NCI-H146 treated with DMSO at 0.1 percent for 48 hours (cell line): ENCODE measurements at regions not wholly inside any gene's neighbourhood (a gene's known extent, or its start where the extent isn't known, plus 50 kb on each side); places are given as distances from the start of the nearest gene placed in this dataset.
A peak's percentile ranks its signal among the peaks of the same experiment; 100 is the strongest.

Experiments
- DNase-seq: peaks from one replicate; lab custom pipeline; 2025; ENCODE audit not compliant: unreplicated experiment; lab: John Stamatoyannopoulos, UW

- DNase-seq = no peak
These were observed 263.3 kb upstream of the KLF6 start for GRCh38 chr10:4048236-4048864.

- DNase-seq = no peak
These were observed 261.8 kb upstream of the KLF6 start for GRCh38 chr10:4046712-4047354.

GRCh38 chr10:4046030-4046429, 261.0 kb upstream of the KLF6 start:
- no peak for DNase-seq

GRCh38 chr10:4043897-4044665, 259.1 kb upstream of the KLF6 start:
- no peak for DNase-seq

GRCh38 chr10:4041635-4042034, 256.6 kb upstream of the KLF6 start:
- DNase-seq = no peak

GRCh38 chr10:4038000-4038399, 253.0 kb upstream of the KLF6 start:
- no peak for DNase-seq

GRCh38 chr10:4035599-4035945, 250.6 kb upstream of the KLF6 start:
- no peak for DNase-seq

- DNase-seq = peak; percentile 27
These were observed 250.0 kb upstream of the KLF6 start for GRCh38 chr10:4034907-4035598.

GRCh38 chr10:4033341-4033896, 248.4 kb upstream of the KLF6 start:
- no peak for DNase-seq

GRCh38 chr10:4029866-4030265, 244.9 kb upstream of the KLF6 start:
- no peak for DNase-seq

- no peak for DNase-seq
These were observed 244.0 kb upstream of the KLF6 start for GRCh38 chr10:4028854-4029583.

GRCh38 chr10:4028027-4028471, 243.0 kb upstream of the KLF6 start:
- DNase-seq = no peak

GRCh38 chr10:4025339-4025738, 240.3 kb upstream of the KLF6 start:
- no peak for DNase-seq

- DNase-seq = no peak
These were observed 239.7 kb upstream of the KLF6 start for GRCh38 chr10:4024516-4025245.

- DNase-seq = no peak
These were observed 239.0 kb upstream of the KLF6 start for GRCh38 chr10:4024027-4024426.

GRCh38 chr10:4022473-4022872, 237.5 kb upstream of the KLF6 start:
- DNase-seq = no peak

- DNase-seq = no peak
These were observed 235.6 kb upstream of the KLF6 start for GRCh38 chr10:4020631-4021030.

- no peak for DNase-seq
These were observed 233.1 kb upstream of the KLF6 start for GRCh38 chr10:4018054-4018511.

GRCh38 chr10:4017336-4017735, 232.3 kb upstream of the KLF6 start:
- DNase-seq = no peak

- DNase-seq = no peak
These were observed 231.3 kb upstream of the KLF6 start for GRCh38 chr10:4016214-4016740.
